Ureter (tissue), 1 donor: ENCODE measurements at regions not wholly inside any gene's neighbourhood (a gene's known extent, or its start where the extent isn't known, plus 50 kb on each side); places are given as distances from the start of the nearest gene placed in this dataset.
A peak's percentile ranks its signal among the peaks of the same experiment; 100 is the strongest.

Experiments
- DNase-seq: peaks from one replicate; pipeline ENCODE4 v3.0.0-alpha.2; 2020; ENCODE audit warnings: low spot score
- donor health status: DM: yes; HTN: yes; CAD: no.

GRCh38 chr10:123573236-123574108, 92.7 kb upstream of the GPR26 start:
- no peak for DNase-seq

- no peak for DNase-seq
These were observed 92.0 kb upstream of the GPR26 start for GRCh38 chr10:123574109-123574698.

- DNase-seq = no peak
These were observed 91.0 kb upstream of the GPR26 start for GRCh38 chr10:123575105-123575504.

GRCh38 chr10:123576706-123577105, 89.4 kb upstream of the GPR26 start:
- DNase-seq = no peak

GRCh38 chr10:123577921-123578461, 88.2 kb upstream of the GPR26 start:
- DNase-seq = no peak

- no peak for DNase-seq
These were observed 87.4 kb upstream of the GPR26 start for GRCh38 chr10:123578721-123579120.

GRCh38 chr10:123579675-123580074, 86.5 kb upstream of the GPR26 start:
- DNase-seq = no peak

- no peak for DNase-seq
These were observed 85.7 kb upstream of the GPR26 start for GRCh38 chr10:123580426-123580825.

- DNase-seq = no peak
These were observed 84.5 kb upstream of the GPR26 start for GRCh38 chr10:123581656-123582055.

- peak; percentile 81 for DNase-seq
These were observed 83.8 kb upstream of the GPR26 start for GRCh38 chr10:123582084-123582989.

- peak; percentile 87 for DNase-seq
These were observed 82.3 kb upstream of the GPR26 start for GRCh38 chr10:123583639-123584418.

- no peak for DNase-seq
These were observed 81.8 kb upstream of the GPR26 start for GRCh38 chr10:123584419-123584775.

GRCh38 chr10:123585477-123586445, 80.4 kb upstream of the GPR26 start:
- no peak for DNase-seq

GRCh38 chr10:123587110-123587509, 79.0 kb upstream of the GPR26 start:
- DNase-seq = no peak

- DNase-seq = no peak
These were observed 77.7 kb upstream of the GPR26 start for GRCh38 chr10:123588386-123588914.

- no peak for DNase-seq
These were observed 70.5 kb upstream of the GPR26 start for GRCh38 chr10:123595661-123596060.

GRCh38 chr10:123597676-123598075, 68.5 kb upstream of the GPR26 start:
- no peak for DNase-seq

GRCh38 chr10:123599366-123599849, 66.7 kb upstream of the GPR26 start:
- no peak for DNase-seq

GRCh38 chr10:123600177-123600576, 66.0 kb upstream of the GPR26 start:
- no peak for DNase-seq

- no peak for DNase-seq
These were observed 63.0 kb upstream of the GPR26 start for GRCh38 chr10:123603130-123603529.
